ENCODE measurements at regions not wholly inside any gene's neighbourhood (a gene's known extent, or its start where the extent isn't known, plus 50 kb on each side); places are given as distances from the start of the nearest gene placed in this dataset.

DNA sequence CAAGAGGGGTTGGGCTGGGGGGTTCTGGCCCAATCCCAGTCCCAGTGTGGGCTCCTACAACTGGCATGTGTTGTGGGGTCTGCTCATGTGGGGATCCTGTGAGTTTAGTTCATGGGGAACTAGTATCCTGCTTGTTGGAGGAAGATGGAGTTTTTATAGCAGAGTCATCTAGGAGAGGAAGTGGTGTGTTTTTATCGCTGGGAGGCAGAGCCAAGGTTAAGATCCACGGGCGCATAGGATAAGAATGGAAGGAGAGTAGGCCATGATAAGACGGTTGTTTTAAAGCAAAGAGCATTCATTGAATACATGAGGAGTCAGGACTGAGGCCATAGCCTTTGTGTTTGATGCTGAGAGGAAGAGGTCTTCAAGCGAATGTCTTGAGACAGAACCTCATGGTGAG lies 211.6 kb upstream of the COBL start:
- DNase-seq (ENCODE audit: low spot score) = no peak

DNA sequence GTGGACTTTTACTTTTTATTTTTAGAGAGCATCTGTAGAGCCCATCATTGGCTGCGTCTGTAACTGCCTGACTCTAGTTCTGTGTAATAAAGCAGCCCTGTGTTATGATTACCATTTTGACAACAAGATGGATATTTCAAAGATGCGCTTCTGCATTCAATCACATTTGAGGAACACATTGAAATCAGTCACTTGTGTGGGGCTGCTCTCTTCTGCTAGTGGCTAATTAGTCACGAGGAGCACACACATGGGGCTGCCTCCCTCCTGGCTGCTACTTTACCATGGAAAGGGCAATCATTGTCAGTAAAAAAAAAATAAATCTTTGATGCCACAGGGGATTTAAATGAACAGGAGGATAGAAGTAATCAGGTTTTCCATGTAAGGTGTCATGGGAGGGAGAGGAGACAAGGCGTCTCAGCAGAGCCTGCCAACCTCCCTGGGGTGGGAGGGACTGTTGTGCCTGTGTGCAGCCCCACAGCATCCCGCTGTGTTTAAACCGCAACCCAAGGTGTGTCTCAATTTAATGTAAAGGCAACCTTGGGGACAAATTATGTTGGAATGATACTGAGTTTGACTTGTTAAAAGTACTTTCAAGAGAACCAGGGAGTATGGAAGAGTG lies 205.2 kb upstream of the COBL start:
- DNase-seq (ENCODE audit: low spot score) = no peak

DNA sequence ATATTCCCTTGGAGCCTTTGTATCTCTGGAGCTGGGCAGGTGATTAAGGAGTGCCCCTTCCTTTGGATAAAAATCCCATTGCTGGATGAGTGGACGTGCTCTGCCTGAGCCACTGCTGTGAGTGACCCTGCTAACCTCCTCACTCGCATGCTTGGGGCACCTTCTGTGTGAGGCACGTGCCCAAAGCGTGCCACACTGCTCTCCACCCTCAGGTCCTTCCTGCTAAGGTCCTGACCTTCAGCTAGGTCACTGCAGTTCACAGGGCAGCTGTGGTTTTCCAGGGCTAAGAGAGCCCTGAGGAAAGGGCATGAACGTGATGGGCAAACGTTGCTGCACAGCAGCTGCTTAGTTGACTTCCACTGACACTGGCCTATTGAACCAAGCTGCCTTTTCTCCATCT lies 204.4 kb upstream of the COBL start:
- DNase-seq (ENCODE audit: low spot score) = no peak

DNA sequence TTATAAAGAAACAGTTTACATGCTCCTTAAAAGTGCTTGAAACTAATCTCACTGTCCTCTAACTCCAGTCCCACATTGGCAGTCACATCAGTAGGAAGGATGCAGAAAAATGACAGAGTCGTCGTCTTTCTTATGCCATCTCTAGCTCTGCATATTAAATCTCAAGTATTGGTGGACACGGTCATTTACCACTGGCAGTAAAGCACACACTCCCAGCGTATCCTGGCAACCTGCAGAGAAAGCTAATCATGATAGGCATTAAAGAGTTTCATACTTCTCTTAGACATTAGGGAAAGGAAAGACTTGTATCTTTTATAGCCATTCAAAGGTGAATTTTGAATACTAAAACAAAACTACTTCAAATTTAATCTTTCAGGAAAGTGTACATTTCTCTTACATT lies 202.0 kb upstream of the COBL start:
- DNase-seq (ENCODE audit: low spot score) = no peak

DNA sequence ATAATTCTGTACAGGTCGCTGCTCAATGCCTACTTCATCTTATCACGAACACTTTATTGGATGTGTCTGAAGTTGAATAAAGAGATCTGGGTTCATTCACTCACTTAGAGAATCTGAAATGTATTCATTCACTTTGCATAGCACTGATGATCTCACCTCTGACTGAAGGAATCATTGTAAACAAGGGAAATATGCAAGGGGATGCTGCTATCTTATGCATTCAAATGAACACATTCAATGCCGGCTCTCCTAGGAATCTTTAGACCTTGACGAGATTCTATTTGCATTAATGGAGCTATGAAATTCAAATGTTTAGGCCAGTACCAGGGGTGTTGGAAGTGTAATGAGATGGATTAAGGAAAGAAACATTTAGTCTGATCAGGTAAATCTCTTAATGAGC lies 200.6 kb upstream of the COBL start:
- DNase-seq (ENCODE audit: low spot score) = no peak

DNA sequence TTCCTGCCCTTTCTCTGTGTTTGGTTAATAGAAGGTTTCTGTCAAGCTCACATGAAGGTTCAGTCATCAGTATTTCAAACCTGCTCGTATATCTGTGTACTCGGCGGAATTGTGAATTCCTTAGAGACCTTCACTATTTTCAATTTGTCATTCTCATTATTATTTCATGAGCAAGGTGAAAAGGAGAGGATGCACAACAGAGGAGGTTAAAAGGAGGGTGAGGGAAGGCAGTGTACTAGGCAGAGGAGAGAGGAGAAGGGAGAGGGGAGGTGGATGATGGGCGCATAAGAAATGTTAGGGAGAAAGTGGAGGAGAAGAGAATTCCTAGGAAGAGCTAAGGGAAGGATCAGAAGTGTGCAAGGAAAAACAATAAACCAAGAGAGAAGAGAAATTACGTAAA lies 185.0 kb upstream of the COBL start:
- no peak for DNase-seq (ENCODE audit: low spot score)

DNA sequence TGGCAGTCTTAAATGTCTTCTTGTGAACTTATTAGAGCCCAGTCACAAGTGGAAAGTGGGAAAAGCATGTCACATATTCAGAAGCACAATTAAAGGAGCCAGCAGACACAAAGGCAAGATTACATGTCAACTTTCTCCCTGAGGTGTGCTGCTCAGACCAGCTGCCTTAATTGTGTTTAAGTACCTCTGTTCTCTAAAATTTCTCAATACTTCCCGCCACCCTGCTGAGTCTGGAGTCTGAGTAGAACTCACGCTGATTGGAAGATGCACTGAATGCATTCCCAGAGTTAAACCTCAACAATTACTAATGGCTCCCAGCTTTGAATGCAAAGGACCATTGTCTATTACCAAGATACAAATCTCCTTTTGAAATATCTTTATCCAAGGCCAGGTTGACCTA lies 166.4 kb upstream of the COBL start:
- no peak for DNase-seq (ENCODE audit: low spot score)

DNA sequence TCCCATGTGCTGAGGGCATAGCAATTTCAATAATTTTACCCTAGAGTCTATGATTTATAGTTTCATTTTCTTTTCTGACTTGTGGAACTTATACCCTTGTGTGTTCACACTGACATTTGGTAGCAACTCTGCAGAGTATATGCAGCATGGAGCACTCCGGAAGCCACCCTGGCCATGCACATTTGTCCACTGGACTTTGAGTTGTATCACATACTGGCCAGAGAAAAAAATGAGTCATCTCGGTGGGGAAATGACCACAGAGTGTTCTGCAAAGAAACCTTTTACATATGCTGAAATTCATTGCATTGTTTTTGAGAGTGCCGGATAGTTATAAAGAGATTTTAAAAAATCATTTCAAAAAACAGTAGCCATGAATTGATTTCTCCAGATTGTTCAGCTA lies 164.8 kb upstream of the COBL start:
- no peak for DNase-seq (ENCODE audit: low spot score)

DNA sequence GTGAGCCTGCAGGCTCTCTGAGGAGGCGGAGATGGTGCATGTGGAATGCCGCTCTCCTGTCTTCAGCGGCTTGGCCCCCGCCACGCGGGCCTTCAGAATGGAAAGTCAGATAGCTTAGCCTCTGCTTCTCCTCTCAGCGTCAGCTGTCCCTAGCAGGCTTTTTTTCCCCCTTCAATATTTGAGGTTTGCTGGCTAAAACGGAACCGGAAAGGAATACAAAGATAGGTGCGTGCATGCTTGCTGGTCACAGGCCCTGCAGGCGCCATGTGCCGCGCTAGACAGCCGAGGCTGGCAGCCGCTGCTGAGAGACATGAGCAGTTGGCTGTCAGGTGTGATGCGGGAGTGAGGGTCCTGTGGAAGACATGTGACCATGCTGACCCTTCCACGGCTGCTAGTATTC lies 161.2 kb upstream of the COBL start:
- no peak for DNase-seq (ENCODE audit: low spot score)

DNA sequence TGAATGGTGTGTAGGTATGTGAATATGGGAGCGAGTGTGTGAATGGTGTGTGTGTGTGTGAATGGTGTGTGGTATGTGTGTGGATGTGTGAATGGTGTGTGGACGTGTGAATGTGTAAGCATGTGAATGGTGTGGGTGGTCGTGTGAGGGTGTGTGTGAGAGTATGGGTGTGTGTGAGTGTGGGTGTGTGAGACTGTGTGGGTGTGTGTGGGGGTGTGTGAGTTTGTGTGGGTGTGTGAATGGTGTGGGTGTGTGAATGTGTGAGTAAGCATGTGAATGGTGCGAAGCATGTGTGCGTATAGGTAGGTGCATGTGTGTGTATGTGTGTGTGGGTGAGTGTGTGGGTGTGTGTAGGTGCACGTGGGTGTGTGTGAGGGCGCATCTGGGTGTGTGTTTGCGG lies 160.7 kb upstream of the COBL start:
- no peak for DNase-seq (ENCODE audit: low spot score)

DNA sequence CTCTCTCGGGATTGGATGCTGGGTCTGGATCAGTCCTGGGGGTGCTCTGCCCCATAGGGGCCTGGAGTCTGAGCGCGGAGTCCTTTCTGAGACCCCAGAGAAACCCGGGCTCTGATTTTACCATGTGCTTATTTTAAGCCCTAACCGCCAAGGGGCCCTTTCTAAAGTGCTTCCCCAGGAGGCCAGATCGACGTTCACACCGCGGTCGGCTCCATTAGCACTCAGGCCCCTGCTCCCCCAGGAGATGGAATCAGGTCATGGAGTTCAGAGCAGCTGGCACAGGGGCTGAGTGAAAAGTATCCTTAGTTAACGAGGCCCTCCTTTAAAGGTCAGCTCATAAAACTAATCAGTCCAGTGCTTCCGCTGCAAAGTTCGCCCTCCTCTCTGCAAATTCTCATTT lies 159.4 kb upstream of the COBL start:
- no peak for DNase-seq (ENCODE audit: low spot score)

DNA sequence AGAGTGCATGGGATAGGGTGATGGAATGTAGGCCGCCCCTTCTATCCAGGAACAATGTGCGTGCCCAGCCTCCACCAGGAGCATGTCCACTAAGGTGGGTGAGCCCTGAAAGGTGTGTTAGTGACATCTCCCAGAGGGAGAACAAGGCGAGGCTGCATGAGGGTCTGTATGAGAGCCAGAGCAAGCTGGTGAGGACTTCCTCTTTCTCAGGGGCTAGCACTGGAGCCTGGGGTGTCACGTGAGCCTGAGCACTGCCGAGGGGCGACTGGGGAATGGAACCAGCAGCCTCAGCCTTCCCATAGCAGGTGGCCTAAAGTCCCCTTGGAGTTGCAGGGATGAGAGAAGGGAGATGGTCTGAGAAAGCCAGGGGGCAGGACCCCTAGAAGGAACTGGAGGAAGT lies 156.3 kb upstream of the COBL start:
- no peak for DNase-seq (ENCODE audit: low spot score)

DNA sequence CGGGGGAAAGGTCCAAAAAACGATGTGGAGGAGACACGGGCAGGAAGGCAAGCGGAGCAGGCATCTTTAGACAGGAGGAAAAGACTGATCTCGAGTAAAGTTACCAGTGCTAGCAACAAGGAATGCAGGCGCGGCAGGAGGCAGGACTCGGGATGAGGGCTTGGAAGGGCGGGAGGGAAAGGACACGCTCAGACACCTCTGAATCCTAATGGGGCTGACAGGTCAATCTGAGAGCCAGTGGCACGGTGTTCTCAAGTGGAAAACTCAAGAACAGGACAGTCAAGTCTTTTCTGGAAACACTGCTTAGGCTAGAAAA lies 155.3 kb upstream of the COBL start:
- no peak for DNase-seq (ENCODE audit: low spot score)

DNA sequence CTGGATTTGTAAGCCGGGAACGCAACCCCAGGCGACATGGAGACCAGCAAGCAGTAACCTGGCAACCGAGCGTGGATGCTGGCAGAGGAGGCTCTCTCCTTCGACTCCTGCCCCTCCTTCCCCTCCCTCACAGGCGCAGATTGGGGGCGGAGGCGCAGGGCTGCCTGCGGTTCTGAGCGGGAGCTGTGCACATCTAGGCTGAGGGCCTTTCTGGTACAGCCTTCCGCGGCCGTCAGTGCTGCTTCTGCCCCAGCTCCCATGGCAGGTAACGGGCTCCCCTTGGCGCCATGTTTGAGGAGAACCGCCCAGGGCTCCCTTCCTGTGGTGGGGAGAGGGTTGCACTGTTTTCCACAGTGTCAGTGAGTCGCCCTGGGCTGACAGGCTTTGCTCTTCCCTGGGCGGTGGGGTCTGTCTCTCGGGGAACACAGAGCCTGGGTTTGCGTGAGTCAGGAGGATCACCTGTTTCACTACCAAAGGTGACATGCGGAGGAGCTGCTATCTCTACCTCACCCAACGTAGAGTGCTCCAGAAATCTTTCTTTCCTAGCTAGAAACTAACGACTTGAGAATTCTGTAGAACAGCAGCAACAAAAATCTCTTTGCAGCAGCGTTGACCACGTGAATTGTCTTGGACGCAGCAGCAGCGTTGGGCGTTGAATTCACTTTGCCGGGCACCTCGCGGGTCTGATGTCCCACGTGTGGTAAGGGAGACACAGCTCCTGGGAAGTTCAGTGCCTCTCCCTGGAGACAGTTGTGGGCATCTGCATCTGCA lies 154.8 kb upstream of the COBL start:
- no peak for DNase-seq (ENCODE audit: low spot score)

DNA sequence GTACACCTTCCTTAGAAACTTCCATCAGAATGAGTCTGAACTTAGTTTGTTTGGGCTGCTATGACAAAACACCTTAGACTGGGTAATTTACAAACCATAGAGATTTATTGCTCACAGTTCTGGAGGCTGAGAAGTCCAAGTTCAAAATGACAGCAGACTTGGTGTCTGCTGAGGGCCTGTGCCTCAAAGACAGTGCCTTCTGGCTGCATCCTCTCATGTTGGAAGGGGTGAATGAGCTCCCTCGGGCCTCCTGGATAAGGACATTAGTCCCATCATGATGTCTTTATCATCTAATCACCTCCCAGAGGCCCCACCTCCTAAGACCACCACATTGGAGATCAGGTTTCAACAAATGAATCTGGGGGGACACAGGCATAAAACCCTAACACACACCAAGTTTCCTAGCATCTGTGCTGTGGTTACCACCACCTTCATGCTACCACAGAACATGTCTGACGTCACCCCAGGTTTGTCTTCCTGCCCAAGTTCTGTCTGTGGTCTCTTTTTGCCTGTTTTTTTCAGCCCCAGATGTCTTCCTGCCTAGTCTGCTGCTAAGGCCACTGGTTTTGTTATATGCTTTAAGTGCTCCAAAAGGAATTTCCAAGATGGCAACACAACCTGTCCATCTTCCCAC lies 150.9 kb upstream of the COBL start:
- DNase-seq (ENCODE audit: low spot score) = no peak

DNA sequence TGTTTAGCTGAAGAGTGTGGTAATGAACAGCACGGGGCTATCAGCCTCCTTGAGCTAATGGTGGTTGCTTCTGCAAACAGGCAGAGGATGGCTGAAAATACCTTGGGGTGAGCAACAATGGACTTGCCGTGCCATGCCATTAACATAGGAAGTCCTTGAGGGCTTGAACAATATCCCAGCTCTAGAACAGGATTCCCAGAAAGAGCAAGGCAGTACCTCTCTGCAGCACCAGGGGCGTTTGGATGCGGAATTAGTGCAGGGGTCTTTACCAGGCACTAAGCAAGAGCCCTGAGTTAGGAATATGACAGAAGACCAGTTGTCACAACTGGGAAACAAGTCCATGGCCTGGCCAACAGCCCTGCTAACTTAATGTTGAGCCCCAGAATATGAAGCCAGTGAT lies 143.2 kb upstream of the COBL start:
- no peak for DNase-seq (ENCODE audit: low spot score)

DNA sequence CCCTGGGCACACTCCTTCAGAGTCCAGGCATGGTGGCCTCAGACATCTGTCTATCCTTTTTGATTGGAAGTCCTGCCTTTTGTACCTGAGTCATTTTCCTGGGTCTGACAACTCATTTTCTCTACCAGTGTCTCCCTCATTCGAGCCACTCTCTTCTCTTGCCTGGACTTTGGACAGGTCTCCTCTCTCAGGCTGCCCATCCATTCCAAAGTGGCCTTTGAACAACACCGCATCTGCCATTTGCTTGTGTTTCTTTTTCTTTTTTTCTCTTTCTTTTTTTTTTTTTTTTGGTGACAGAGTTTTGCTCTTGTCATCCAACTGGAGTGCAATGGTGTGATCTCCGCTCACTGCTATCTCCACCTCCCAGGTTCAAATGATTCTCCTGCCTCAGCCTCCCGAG lies 142.1 kb upstream of the COBL start:
- no peak for DNase-seq (ENCODE audit: low spot score)

DNA sequence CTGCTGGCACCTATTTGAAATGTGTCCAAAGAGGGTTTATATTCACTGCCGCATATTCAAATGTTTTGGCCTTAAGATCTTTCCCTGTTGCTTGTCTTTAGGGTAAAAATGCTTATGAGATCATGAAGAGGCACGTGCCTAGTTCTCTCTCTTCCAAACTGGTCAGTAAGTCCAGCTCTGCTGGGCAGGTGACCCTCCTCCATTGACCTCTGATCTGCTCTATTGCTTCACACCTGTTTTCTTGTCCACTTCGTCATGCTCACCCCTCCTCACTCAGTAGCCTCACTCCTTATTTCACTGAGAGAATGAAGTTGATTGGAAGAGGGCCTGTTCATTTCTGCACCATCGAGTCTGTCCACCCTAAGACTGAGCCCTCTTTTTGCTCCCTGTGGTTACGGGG lies 140.5 kb upstream of the COBL start:
- DNase-seq (ENCODE audit: low spot score) = no peak

DNA sequence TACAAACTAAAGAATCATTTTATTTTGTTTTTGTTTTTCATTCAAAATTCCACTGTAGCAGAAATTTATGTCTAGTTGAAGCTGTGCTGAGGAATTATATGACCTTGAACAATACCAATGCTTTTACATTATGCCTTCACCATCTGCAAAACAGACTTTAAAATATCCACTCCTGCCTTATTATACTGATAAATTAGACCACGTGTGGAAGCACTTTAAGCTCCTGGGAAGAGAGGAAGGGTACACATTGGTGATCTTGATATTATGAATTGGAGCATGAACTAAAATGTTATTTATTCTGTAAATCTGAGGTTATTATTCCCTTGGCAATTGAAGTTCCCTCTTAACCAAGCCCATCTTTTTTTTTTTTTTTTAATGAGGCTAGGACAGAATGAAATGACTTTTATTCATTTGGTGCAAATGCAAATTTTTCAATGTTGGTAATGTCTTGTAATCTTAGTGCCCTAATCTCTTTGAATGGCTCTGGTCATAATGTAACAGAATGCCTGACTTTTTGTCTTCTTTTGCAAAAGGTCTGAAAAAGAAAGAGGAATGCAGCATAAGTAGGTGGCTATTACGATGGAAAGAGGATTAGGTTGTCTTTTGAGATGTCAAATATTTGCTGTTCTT lies 139.9 kb upstream of the COBL start:
- DNase-seq (ENCODE audit: low spot score) = no peak

DNA sequence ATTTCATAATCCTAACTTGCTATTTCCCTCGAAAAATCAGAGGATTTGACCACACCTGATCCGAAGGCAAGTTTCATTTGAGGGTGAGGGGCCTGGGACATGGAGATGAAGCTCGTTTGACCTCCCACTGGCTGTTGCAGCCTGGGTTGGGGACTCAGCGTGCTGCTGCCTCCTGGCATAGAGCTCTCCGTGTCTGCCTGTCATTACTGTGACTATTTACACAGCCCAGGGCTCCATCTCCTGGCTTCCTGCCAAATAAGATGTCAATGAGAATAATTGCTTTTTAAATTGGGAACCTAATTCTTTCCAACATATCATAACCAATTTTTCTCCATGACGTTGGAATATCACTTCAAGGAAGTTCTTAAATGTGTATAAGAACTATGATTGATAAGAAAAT lies 139.3 kb upstream of the COBL start:
- no peak for DNase-seq (ENCODE audit: low spot score)

DNA sequence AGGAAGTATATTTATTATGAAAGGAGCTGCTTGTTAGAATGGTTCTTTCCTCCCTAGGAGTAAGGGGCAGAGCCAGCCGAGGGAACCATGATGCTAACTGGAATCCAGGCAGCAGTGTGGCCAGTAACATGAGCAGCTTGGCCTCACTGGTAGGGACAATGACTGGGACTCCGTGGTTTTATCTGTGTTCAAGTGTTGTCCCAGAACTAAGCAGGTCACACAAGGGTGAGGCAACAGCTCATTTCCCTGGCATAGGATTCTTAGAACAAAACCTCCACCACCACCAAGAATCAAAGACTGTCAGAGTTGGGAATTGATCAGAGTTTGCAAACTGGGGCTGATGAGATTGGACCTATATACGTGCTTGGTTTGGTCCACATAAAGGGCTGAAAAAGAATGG lies 138.9 kb upstream of the COBL start:
- DNase-seq (ENCODE audit: low spot score) = no peak

DNA sequence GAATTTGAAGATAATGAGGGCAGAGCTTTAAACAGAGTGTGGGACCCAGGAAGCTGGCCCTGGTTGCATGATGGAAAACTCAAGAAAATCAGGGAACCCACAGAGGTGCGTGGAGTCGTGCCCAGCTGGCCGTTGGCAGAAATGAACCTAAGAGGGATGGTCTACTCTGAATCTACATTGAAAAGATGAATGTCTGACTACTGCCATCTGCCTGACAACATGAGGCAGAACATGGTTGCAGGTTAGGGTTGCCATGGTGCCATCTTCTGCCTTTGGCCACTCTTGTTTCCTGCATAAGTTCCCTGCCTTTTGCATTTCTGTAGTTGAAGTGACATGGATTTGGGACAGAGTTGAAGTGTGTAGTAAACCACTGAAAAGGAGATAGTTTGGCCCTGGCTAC lies 138.5 kb upstream of the COBL start:
- DNase-seq (ENCODE audit: low spot score) = no peak

DNA sequence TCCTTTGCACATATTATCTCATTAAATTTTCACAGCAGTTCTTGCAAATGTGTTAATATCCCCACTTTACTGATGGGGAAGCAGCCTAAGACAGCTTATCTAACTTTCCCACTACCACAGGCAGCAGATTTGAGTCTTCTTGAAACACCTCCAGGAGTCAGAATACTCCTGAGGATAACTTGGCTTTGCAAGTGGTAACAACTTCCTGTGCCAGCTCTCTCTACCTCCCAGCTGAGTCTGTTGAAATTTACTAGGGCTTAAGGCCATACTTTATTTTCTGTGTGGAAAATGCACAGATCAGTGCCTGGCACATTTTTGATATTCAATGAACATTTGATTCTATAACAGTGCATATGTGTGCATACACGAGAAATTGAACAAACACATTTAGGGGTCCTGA lies 136.1 kb upstream of the COBL start:
- no peak for DNase-seq (ENCODE audit: low spot score)

All from CD4-positive, alpha-beta T cell treated with Interleukin-15 for 4 hours (primary cell).